DND-41 (cell line): ENCODE measurements at regions not wholly inside any gene's neighbourhood (a gene's known extent, or its start where the extent isn't known, plus 50 kb on each side); places are given as distances from the start of the nearest gene placed in this dataset.

Source experiments
- ATAC-seq: fragments of 200-7000 bp; cut with Tn5 transposase; 3 replicates; pipeline ENCODE4 v1.9.1; 2021; ENCODE audit warnings: low read depth; ENCODE audit not compliant: insufficient read depth
- DNase-seq: peaks from one replicate; pipeline ENCODE4 v3.0.0-alpha.2; 2020
- H2AFZ ChIP-seq: 2 replicates; pipeline ENCODE4 v1.6.0; 2012; ENCODE audit warnings: low read depth, low read length
- H3K27ac ChIP-seq: 2 replicates; pipeline ENCODE4 v1.5.1; 2012; ENCODE audit warnings: low read length, inconsistent platforms
- H3K27me3 ChIP-seq: fragments of 200-600 bp; sonication (generic); 2 replicates; pipeline ENCODE4 v1.6.0; 2012; ENCODE audit warnings: low read length, mild to moderate bottlenecking, inconsistent platforms; ENCODE audit not compliant: insufficient read depth, poor library complexity
- H3K36me3 ChIP-seq: 2 replicates; pipeline ENCODE4 v1.5.1; 2012; ENCODE audit warnings: low read length, inconsistent platforms; ENCODE audit not compliant: insufficient read depth
- H3K4me1 ChIP-seq: 2 replicates; pipeline ENCODE4 v1.5.1; 2012; ENCODE audit warnings: mild to moderate bottlenecking, low read length; ENCODE audit not compliant: insufficient read depth
- H3K4me2 ChIP-seq: 2 replicates; pipeline ENCODE4 v1.6.0; 2012; ENCODE audit warnings: mild to moderate bottlenecking, moderate library complexity, low read length, inconsistent platforms; ENCODE audit not compliant: insufficient read depth
- H3K4me3 ChIP-seq, 2 experiments: fragments of 200-600 bp in 1 of 2; shearing (Covaris generic) in 1 of 2; 2 replicates each; pipeline ENCODE4 v1.5.1; 2012 to 2016; ENCODE audit warnings: inconsistent platforms in 2 of 2, low read length in 2 of 2, mild to moderate bottlenecking in 2 of 2, low read depth in 1 of 2, moderate library complexity in 1 of 2
- H3K79me2 ChIP-seq: 2 replicates; pipeline ENCODE4 v1.6.0; 2012; ENCODE audit warnings: low read length, inconsistent platforms; ENCODE audit not compliant: insufficient read depth
- H3K9ac ChIP-seq: 2 replicates; pipeline ENCODE4 v1.6.0; 2012; ENCODE audit warnings: low read depth, mild to moderate bottlenecking, inconsistent platforms, low read length, moderate library complexity
- H3K9me3 ChIP-seq: 2 replicates; pipeline ENCODE4 v1.5.1; 2012; ENCODE audit warnings: low read length, moderate library complexity, mild to moderate bottlenecking, inconsistent platforms; ENCODE audit not compliant: insufficient read depth, severe bottlenecking
- H4K20me1 ChIP-seq: 2 replicates; pipeline ENCODE4 v1.6.0; 2012; ENCODE audit warnings: low read length; ENCODE audit not compliant: insufficient read depth
- EZH2 ChIP-seq: IDR thresholded peaks from 3 replicates; pipeline ENCODE4 v1.6.1; 2012; ENCODE audit warnings: borderline replicate concordance, low read depth, mild to moderate bottlenecking, moderate library complexity, low read length, inconsistent platforms; ENCODE audit not compliant: severe bottlenecking
- TF ChIP-seq, protein P1 (sequence below): IDR thresholded peaks from 2 replicates; pipeline ENCODE4 v1.5.1; 2012; ENCODE audit warnings: borderline replicate concordance, low read length, moderate library complexity, mild to moderate bottlenecking; ENCODE audit not compliant: poor library complexity, severe bottlenecking; ENCODE audit errors: extremely low read depth

GRCh38 chr13:74026753-74027152 lies 107.5 kb downstream of the KLF12 start:
- Histone ChIP-seq H3K4me1 (peaks cover 67% of the 10 kb centered on the region), H3K27ac (peak overlapping the region; percentile 86), H3K9me3 (peaks cover 9% of the 10 kb centered on the region), H2AFZ (peak overlapping the region; percentile 45), H3K79me2 (peaks cover 93% of the 10 kb centered on the region), H3K27me3 (no peaks in the 10 kb centered on the region), H3K4me3 (peak overlapping the region; percentile 4 to 41; a peak in 3 of 4 replicates), H3K9ac (peak overlapping the region; percentile 54), H3K4me2 (peak overlapping the region; percentile 59), H3K36me3 (peaks cover 32% of the 10 kb centered on the region), H4K20me1 (no peaks in the 10 kb centered on the region)
- peak; percentile 87 for DNase-seq
- ATAC-seq, result peak; percentile 95
- TF ChIP-seq EZH2, result no peak
- TF ChIP-seq, protein P1, sequence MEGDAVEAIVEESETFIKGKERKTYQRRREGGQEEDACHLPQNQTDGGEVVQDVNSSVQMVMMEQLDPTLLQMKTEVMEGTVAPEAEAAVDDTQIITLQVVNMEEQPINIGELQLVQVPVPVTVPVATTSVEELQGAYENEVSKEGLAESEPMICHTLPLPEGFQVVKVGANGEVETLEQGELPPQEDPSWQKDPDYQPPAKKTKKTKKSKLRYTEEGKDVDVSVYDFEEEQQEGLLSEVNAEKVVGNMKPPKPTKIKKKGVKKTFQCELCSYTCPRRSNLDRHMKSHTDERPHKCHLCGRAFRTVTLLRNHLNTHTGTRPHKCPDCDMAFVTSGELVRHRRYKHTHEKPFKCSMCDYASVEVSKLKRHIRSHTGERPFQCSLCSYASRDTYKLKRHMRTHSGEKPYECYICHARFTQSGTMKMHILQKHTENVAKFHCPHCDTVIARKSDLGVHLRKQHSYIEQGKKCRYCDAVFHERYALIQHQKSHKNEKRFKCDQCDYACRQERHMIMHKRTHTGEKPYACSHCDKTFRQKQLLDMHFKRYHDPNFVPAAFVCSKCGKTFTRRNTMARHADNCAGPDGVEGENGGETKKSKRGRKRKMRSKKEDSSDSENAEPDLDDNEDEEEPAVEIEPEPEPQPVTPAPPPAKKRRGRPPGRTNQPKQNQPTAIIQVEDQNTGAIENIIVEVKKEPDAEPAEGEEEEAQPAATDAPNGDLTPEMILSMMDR, result no peak

- Histone ChIP-seq H3K9ac (no peak overlapping the region), H4K20me1 (0 out of 2 replicates have a peak, but pooled peaks cover under 1% of the 10 kb centered on the region), H3K27me3 (no peaks in the 10 kb centered on the region), H3K79me2 (peaks cover 92% of the 10 kb centered on the region), H3K9me3 (peaks cover 9% of the 10 kb centered on the region), H2AFZ (no peak overlapping the region), H3K4me1 (peaks cover 58% of the 10 kb centered on the region), H3K4me2 (peak overlapping the region; percentile 59), H3K27ac (peak overlapping the region; percentile 86), H3K36me3 (peaks cover 38% of the 10 kb centered on the region), H3K4me3 (no peak overlapping the region)
- ATAC-seq, result no peak
- TF ChIP-seq, protein P1, result no peak
- TF ChIP-seq EZH2, result no peak
- DNase-seq, result no peak
Observed at GRCh38 chr13:74025369-74025768, 108.8 kb downstream of the KLF12 start.

GRCh38 chr13:74024856-74025255 lies 109.3 kb downstream of the KLF12 start:
- ATAC-seq (no peak), DNase-seq (no peak)
- no peak overlapping the region for H3K9ac ChIP-seq
- peak overlapping the region; percentile 15; the same call in 1 of the 2 replicates for H3K4me2 ChIP-seq
- H3K79me2 ChIP-seq, result peaks cover 92% of the 10 kb centered on the region
- H2AFZ ChIP-seq, result no peak overlapping the region
- H3K27ac ChIP-seq, result peak overlapping the region; percentile 86
- H3K27me3 ChIP-seq, result no peaks in the 10 kb centered on the region
- H4K20me1 ChIP-seq, result 0 out of 2 replicates have a peak, but pooled peaks cover 3% of the 10 kb centered on the region
- peaks cover 53% of the 10 kb centered on the region for H3K4me1 ChIP-seq
- no peak overlapping the region for H3K4me3 ChIP-seq
- TF ChIP-seq, protein P1, result no peak
- TF ChIP-seq EZH2, result no peak
- H3K36me3 ChIP-seq, result peaks cover 38% of the 10 kb centered on the region
- peaks cover 9% of the 10 kb centered on the region for H3K9me3 ChIP-seq
